GM21529 (cell line): ENCODE measurements at regions not wholly inside any gene's neighbourhood (a gene's known extent, or its start where the extent isn't known, plus 50 kb on each side); places are given as distances from the start of the nearest gene placed in this dataset.
A peak's percentile ranks its signal among the peaks of the same experiment; 100 is the strongest.
"Not testable (repeated sequence)": the region's sequence is repeated elsewhere in the genome, so short reads cannot be mapped to it uniquely, and the experiment has no call there.

Experiments used
- ATAC-seq: cut with Tn5 transposase; IDR thresholded peaks from one replicate; pipeline ENCODE4 v1.9.1; 2021; ENCODE audit not compliant: unreplicated experiment

DNA sequence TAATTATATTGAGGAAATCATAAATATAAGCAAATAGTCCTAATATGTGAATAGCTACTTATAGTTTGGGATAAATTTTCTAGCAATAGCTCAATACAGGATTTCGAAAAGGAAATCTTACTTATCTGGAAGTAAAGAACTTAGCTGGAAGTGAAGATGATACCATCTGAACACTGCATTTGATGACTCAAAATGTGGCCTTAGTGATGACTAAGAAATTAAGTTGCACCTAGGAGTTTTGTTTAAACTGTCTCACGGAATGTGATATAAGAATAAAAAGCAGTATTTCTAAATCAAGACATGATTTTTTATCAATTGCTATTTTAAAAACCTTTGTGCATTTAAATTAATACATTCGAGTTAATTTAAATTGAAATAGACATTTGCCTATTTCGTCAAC lies 91.2 kb downstream of the EOMES start:
- no peak for ATAC-seq

DNA sequence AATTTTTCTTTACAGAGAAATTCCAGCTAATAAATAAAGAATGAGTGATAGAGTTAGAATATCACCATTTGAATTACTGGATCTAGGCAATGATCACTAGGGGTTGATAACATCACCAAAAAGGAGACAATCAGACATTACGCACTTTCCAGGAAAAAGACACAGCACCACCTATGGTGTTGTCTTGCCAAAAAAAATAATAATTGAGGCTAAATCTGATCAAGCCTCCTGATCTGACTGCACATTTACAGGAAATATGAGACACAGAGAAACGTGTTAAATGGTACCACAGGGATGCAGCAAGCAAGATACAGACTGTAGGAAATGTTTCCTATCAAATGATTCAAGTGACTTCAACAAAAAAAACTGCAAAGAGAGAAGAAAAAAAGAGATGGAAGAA lies 92.8 kb downstream of the EOMES start:
- ATAC-seq, result no peak

GRCh38 chr3:27628026-27628750 lies 93.9 kb downstream of the EOMES start:
- no peak for ATAC-seq

DNA sequence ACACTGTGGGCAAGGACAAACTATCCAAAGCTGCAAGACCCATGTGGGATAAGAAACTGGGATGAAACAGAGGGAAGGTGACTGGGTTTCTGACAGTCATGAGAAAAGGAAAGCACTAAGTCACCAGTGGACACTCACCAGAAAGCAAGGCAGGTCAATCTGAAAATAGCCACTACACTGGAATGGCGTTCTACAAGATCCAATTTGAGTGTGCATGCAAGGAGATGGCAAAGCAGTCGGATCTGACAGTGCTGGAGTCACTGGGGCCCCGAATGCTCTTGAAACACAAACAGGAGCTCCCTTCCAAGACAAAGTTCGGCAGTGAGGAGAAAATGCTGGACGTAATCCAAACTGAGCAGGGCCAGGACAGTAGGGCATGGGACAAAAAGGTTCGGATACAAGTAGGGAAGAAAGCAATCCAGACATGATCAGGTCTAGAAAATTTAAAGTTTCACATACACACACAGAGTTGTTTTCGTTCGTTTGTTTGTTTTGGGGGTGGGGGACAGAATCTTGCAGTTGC lies 95.5 kb downstream of the EOMES start:
- no peak for ATAC-seq

- no peak for ATAC-seq
Observed at GRCh38 chr3:27625864-27626263, 96.3 kb downstream of the EOMES start.

DNA sequence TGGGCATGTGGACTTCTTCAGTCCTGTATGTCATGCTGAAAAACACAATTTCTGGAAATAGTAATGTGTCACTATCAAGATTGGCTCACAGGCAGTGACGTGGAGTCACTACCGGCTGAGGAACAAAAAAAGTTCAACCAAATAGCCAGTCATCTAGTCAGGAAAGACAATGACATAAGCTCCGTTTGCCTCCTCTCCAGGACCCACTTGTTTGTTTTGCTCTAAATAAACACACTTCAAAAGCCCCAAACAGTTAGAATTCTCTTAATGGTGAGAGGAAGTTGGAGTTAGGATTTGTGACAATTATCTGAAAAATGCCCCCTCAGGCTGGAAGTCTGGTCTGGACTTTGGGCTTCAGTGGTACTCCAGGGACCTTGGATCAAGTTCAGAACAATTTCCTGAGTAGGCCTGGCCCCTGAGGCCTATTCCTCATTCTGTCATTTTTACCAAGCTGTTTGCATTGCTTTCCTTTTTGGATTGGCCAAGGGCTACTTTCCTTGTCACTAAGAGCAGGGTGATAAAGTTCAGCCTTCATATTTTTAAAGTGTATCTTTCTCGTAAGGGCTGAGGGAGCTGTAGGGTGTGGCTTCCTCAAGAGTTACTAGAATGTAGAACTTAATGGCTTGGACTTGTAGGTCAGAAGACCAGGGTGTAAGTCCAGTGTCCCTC lies 98.9 kb downstream of the EOMES start:
- ATAC-seq, result no peak

- ATAC-seq, result no peak
Observed at GRCh38 chr3:27617552-27617951, 104.6 kb downstream of the EOMES start.

- ATAC-seq, result no peak
Observed at GRCh38 chr3:27616031-27616430, 106.1 kb downstream of the EOMES start.

GRCh38 chr3:27615555-27615954 lies 106.6 kb downstream of the EOMES start:
- no peak for ATAC-seq

DNA sequence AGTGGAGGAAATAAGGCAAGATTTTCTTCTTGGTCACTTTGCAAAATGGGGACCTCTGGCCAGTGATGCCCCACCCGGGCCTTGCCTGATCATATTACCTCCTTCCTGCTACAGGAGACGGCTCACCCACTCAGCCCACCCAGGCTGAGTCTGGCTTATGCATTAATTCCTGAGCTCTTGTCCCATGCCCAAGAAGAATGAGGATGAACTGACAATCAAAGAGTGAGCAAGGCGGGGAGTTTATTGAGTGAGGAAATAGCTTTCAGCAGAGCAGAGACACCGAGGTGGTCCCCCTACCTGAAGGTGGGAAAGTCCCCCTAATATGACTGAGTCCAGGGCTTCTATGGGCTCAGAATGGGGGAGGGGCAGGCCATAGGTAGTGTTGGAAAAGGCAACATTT lies 107.5 kb downstream of the EOMES start:
- no peak for ATAC-seq

DNA sequence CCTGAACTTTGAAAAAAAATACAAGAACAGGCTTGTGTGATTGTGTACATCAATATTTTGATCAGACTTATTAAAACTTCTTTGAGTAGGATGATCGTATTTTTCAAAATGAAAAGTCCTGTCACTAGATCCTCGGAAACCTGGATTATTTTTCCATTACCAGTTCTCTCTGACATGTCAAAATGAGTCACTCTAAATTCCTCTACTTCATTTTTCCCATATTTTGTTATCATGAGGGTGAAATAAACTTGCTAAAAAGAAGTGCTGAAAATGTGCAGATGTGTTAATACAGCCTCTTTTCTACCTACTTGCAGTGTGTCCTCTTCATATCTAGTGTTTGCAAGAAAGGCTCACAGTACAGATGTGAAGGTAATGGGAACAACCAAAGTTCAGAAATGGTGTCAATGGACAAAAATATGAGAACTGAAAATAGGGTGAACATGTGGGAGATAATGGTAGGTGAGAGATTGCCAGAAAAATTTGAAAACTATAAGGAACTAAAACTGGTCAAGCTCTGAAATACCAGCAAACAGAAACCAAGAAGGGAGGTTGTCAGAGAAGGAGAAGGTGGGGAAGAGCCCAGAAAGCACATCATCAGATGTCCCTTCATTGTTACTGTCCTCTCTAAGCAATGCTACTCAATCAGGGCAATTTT lies 108.2 kb downstream of the EOMES start:
- ATAC-seq, result no peak

DNA sequence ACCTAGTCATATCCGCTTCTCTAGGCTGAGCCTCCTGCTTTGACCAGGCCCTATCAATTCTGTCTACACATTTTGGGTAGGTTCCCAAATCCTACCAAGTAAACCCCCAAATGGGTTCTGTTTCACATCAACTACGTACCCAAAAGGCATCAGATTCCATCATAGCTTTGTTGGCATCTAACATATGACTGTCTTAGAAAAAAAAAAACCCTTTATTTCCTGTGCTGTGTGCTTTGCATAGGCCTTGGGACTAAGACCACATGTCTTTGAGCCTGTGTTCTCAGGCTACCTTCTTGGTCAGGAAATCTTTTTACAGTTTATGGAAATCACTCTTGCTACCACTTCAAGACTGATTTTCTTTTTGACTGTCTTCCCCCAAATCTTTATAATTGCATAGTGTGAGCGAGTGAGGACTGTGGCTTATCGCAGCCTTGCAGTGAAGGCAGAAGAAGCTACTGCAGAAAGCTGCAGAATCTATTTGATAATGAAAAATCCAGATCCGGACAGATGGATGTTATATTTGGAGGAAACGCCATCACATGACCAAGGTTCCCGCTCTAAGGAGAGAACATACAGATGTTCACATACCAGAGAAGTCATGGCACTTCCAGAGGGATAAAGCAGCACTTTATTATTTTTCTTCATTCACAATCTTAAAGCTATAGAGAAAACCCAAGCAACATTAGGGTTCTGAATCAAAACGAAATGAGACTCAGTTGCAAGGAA lies 111.2 kb downstream of the EOMES start:
- ATAC-seq, result peak; percentile 54

DNA sequence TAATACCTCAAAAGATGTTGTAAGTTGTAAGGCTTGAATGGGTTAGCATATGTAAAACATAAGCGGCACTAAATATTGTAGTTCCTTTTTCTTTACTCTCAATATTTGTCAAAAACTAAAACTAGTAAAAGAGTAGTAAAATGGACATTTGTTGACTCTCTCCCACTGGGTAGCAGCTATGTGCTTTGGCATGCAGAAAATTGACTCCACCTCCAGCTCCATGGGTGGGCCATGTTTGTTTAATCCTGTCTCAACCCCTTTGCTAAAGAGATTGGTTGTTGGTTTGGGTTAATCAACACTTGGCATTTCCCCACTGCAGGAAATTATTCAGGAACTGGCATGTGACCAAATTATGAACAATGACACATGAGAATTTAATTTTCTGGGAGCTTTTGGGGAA lies 114.8 kb downstream of the EOMES start:
- no peak for ATAC-seq

DNA sequence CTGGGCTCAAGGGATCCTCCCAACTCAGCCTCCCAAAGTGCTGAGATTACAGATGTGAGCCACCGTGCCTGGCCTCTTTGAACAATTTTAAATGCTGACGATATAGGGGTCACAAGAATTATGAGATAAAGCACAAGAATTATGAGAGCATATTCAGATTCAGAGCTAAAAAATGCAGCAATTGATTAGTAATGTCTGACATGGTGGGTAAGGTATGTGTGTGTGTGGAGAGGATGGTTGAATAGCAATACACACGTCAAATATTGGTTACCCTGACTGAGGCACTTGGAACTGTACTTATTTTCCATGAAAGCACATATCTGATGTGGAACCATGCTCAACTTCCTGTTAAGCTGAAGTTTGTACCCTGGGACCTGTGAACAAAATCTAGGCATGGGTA lies 115.6 kb downstream of the EOMES start:
- no peak for ATAC-seq

DNA sequence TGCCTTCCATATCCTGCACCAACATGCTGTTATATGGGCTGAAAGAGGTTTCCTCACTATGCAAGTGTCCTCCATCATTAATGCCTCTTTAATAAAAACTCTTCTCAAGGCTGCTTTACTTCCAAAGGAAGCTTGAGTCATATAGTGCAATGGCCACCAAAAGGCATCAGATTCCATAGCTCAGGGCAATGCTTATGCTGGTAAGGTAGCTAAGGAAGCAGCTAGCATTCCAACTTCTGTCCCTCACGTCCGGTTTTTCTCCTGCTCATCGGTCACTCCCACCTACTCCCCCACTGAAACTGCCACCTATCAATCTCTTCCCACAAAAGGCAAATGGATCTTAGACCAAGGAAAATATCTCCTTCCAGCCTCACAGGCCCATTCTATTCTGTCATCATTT lies 117.1 kb upstream of the SLC4A7 start:
- not testable (repeated sequence) for ATAC-seq

GRCh38 chr3:27599741-27600140 lies 115.6 kb upstream of the SLC4A7 start:
- not testable (repeated sequence) for ATAC-seq

- no peak for ATAC-seq
Observed at GRCh38 chr3:27596921-27597320, 112.7 kb upstream of the SLC4A7 start.

GRCh38 chr3:27596334-27596841 lies 112.2 kb upstream of the SLC4A7 start:
- ATAC-seq, result peak; percentile 66

DNA sequence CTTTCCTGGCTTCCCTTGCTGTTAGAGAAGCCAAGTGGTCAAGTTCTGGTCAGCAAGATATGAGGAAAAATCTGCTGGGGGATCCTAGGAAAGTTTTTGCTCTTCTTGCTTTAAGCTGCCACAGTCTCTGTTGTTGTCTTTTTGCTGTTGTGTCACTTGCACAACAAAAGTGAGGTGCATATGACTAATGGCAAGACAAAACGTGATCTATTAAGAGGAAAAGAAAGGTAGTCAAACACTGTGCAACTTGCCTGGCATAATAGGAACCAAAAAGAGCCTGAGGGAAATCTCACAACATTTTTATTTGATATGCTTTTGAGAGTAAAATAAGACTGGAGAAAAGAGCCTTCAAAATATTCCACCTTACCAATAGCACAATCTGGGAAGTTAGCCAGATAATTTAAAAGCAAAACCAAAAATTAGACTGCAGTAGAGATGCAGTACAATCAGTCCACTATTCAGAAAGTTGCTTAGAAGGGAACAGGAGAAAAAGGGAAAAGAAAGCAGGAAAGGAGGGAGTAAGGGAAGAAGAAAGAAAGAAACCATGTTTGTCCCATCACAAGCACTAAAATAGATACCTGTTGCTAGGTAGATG lies 110.0 kb upstream of the SLC4A7 start:
- ATAC-seq, result no peak

- no peak for ATAC-seq
Observed at GRCh38 chr3:27593173-27593572, 109.0 kb upstream of the SLC4A7 start.
